AG09319 (cell line): ENCODE measurements at regions not wholly inside any gene's neighbourhood (a gene's known extent, or its start where the extent isn't known, plus 50 kb on each side); places are given as distances from the start of the nearest gene placed in this dataset.

Source experiments
- DNase-seq: peaks from one replicate; pipeline ENCODE4 v3.0.0-alpha.2; 2010; ENCODE audit warnings: low read depth; ENCODE audit errors: extremely low read depth
- CTCF ChIP-seq: IDR thresholded peaks from 2 replicates; pipeline ENCODE4 v1.5.1; 2011; ENCODE audit warnings: low read depth, mild to moderate bottlenecking, inconsistent platforms, low read length, moderate library complexity

DNA sequence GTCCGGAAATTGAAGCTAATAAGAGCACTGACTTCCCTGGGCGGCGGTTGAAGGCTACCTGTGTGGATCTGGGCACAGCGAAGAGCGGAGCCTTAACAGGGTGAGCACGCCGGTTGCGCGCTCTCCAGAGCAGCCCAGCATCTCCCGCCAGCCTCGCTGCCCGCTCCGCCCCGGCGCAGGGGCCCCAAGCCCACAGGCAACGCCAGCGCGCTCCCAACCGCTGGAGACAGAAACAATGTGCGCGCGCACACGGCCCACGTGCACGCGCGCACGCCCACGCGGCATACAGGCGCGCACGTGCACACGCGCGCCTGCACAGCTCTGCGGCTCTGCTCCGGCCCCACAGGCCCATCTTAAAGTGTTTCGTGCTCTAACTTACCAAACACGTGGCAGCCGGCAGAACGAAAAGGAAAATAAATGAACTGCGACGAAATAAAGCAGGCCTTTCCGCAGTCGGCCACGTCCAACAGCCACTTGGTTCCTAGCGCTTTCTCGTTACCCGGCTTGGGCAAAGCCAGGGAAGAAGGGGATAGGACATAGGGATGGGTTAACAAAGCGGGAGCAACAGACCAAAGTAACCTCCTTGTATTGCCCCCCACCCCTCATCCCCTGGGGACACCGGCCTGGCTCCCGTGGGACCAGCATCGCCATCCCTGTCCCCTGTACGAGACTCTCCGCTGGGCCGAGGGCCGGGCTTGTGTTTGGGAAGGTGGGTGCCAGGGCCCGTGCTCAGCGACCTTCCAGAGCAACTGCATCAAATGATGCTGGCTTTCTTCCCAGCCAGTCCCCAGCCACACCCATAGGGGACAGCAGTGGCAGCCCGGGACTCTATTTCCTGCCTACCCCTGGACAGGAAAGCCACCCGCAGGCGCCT, 203.7 kb downstream of the ABHD5 start:
- DNase-seq = no peak
- no peak for TF ChIP-seq CTCF

GRCh38 chr3:43895573-43895972, 204.8 kb downstream of the ABHD5 start:
- DNase-seq = no peak
- TF ChIP-seq CTCF = no peak

- DNase-seq = no peak
- TF ChIP-seq CTCF = no peak
These were observed 211.7 kb downstream of the ABHD5 start for GRCh38 chr3:43902415-43902814.

- no peak for DNase-seq
- TF ChIP-seq CTCF = no peak
These were observed 214.4 kb downstream of the ABHD5 start for GRCh38 chr3:43905157-43905556.

GRCh38 chr3:43906849-43907507, 216.2 kb downstream of the ABHD5 start:
- no peak for DNase-seq
- no peak for TF ChIP-seq CTCF

- no peak for DNase-seq
- TF ChIP-seq CTCF = no peak
These were observed 216.7 kb downstream of the ABHD5 start for GRCh38 chr3:43907508-43907858.

GRCh38 chr3:43908456-43908855, 217.7 kb downstream of the ABHD5 start:
- DNase-seq = no peak
- TF ChIP-seq CTCF = no peak
